ENCODE measurements at regions not wholly inside any gene's neighbourhood (a gene's known extent, or its start where the extent isn't known, plus 50 kb on each side); places are given as distances from the start of the nearest gene placed in this dataset.

DNA sequence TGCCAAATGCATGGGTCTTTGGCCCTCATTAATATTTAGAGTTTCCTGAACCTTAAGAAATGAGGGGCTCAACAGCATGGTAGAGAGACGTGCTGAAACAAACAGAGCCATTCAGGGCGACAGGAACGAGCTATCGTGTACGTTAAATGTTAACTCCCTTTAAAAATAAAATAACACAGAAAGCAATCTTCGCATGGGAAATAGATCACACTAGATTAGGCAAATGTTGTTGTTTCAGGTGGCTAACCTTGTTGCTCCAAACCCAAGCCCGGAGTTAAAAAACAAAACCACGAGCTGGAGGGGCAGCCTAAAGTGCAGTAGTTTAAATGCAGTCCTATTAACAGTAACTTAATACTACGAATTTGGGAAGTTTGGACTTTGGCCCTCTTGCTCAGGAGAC is 177.4 kb upstream of the TRIB2 start:
- no peak for TF ChIP-seq MYC (IDR thresholded peaks at IDR 0.05; ENCODE audit: low read depth, low read length)
- TF ChIP-seq, protein P1, sequence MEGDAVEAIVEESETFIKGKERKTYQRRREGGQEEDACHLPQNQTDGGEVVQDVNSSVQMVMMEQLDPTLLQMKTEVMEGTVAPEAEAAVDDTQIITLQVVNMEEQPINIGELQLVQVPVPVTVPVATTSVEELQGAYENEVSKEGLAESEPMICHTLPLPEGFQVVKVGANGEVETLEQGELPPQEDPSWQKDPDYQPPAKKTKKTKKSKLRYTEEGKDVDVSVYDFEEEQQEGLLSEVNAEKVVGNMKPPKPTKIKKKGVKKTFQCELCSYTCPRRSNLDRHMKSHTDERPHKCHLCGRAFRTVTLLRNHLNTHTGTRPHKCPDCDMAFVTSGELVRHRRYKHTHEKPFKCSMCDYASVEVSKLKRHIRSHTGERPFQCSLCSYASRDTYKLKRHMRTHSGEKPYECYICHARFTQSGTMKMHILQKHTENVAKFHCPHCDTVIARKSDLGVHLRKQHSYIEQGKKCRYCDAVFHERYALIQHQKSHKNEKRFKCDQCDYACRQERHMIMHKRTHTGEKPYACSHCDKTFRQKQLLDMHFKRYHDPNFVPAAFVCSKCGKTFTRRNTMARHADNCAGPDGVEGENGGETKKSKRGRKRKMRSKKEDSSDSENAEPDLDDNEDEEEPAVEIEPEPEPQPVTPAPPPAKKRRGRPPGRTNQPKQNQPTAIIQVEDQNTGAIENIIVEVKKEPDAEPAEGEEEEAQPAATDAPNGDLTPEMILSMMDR (IDR thresholded peaks at IDR 0.05; ENCODE audit: low read depth, low read length): no peak
